ENCODE measurements at regions not wholly inside any gene's neighbourhood (a gene's known extent, or its start where the extent isn't known, plus 50 kb on each side); places are given as distances from the start of the nearest gene placed in this dataset.
"Not testable (repeated sequence)": the region's sequence is repeated elsewhere in the genome, so short reads cannot be mapped to it uniquely, and the experiment has no call there.

DNA sequence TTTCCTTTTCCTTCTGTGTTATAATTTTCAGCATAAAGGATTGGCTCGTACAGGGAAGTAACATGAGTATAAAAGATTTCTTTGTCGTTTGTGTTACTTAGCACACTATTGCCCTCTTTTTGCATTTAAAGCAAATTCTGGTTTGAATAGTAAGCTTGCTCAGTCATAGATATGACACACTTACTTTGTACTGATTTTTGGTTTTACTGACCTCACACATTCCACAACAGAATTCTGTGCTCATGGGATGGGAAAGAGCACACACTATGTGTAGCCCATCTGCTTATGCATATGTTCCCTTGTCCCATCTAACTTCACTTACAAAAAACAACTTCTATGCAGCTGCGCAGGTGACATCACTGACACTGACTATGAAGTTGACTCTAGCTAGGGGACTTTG is 111.9 kb upstream of the MTAP start:
- H3K9me3 Mint-ChIP-seq, result peaks cover 6% of the 10 kb centered on the region
- H3K4me1 Mint-ChIP-seq (ENCODE audit: low read depth), result no peaks in the 10 kb centered on the region
- H3K27ac Mint-ChIP-seq, result no peak overlapping the region
- H3K27me3 Mint-ChIP-seq, result peaks cover 3% of the 10 kb centered on the region
- H3K4me3 Mint-ChIP-seq, result no peak overlapping the region
- intact Hi-C loops (cut with micrococcal nuclease), result no loop called here
- no peaks in the 10 kb centered on the region for H3K36me3 Mint-ChIP-seq (ENCODE audit: low read depth)

DNA sequence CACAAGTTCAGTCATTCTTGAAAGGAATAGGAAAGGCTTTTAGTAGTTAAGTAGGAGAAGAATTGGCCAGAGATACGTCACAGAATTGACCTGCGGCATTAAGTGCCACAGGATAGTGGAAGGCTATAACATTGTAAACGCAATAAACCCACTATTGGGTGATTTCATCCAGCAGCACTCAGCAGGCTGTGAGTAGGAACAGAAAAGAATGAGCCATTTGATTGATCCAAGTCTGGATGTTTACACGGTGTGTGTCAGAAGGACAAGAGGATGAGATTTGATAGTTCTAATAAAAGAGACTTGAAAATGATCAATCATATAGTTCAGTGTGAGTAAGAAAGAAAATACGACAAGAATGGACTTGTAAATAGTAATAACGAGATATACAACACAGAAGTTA is 110.0 kb upstream of the MTAP start:
- intact Hi-C loops (cut with micrococcal nuclease), result no loop called here
- peaks cover 5% of the 10 kb centered on the region for H3K27me3 Mint-ChIP-seq

DNA sequence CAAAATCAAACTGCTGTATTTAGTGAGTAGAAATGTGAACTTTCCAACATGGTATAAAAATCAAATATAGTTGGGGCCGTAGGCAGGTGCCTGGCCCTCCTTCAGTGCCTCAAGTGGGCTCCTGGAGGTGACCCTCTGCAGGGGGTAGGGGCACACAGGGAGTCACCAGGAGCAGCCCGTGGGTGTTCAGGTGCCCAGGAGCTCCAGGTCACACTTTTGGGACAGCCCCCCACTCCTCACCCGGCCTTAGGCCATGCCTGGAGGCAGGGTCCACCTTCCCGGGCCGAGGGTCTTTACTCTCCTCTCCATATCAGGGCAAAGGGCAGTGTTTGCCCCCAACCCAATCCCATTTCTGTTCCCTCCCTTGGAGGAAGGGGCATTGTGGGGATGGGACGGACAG is 108.0 kb upstream of the MTAP start:
- H3K4me1 Mint-ChIP-seq (ENCODE audit: low read depth), result no peaks in the 10 kb centered on the region
- intact Hi-C loops (cut with micrococcal nuclease), result no loop called here
- H3K27me3 Mint-ChIP-seq, result peaks cover 5% of the 10 kb centered on the region
- H3K27ac Mint-ChIP-seq, result no peak overlapping the region
- H3K36me3 Mint-ChIP-seq (ENCODE audit: low read depth), result no peaks in the 10 kb centered on the region
- H3K9me3 Mint-ChIP-seq, result peaks cover 13% of the 10 kb centered on the region
- no peak overlapping the region for H3K4me3 Mint-ChIP-seq

More for the DNA sequence above, 110.0 kb upstream of the MTAP start:
- peaks cover 13% of the 10 kb centered on the region for H3K9me3 Mint-ChIP-seq
- no peak overlapping the region for H3K4me3 Mint-ChIP-seq
- no peaks in the 10 kb centered on the region for H3K4me1 Mint-ChIP-seq (ENCODE audit: low read depth)
- H3K27ac Mint-ChIP-seq, result no peak overlapping the region
- H3K36me3 Mint-ChIP-seq (ENCODE audit: low read depth), result no peaks in the 10 kb centered on the region

DNA sequence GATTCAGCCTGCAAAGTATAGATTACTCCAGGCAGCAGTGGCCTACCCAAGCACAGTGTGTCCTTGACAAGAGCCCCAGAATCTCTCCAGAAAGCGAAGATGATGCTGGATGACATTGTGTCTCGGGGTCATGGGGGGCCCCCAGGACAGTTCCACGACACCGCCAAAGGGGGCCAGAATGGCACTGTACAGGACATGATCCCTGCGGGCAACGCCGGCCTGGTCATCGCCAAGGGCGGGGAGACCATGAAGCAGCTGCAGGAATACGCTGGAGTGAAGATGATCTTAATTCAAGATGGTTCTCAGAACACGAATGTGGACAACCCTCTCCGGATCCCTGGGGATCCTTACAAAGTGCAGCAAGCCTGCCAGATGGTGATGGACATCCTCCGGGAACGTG is 107.0 kb upstream of the MTAP start:
- intact Hi-C loops (cut with micrococcal nuclease), result no loop called here
- Mint-ChIP-seq H3K4me1 (ENCODE audit: low read depth) (no peaks in the 10 kb centered on the region), H3K27me3 (peaks cover 5% of the 10 kb centered on the region), H3K4me3 (no peak overlapping the region), H3K36me3 (ENCODE audit: low read depth) (no peaks in the 10 kb centered on the region), H3K27ac (no peak overlapping the region), H3K9me3 (peaks cover 13% of the 10 kb centered on the region)

DNA sequence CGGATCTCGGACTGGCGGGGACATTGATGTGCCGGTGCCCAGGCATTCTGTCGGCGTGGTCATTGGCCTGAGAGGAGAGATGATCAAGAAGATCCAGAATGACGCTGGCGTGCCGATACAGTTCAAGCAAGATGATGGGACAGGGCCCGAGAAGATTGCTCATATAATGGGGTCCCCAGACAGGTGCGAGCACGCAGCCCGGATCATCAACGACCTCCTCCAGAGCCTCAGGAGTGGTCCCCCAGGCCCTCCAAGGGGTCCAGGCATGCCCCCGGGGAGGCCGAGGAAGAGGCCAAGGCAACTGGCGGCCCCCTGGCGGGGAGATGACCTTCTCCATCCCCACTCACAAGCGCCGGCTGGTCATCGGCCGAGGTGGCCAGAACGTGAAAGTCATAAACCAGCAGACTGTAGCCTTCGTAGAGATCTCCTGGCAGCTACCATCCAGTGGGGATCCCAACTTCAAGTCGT is 106.5 kb upstream of the MTAP start:
- Mint-ChIP-seq H3K36me3 (ENCODE audit: low read depth) (no peaks in the 10 kb centered on the region), H3K4me3 (no peak overlapping the region), H3K4me1 (ENCODE audit: low read depth) (no peaks in the 10 kb centered on the region), H3K27ac (no peak overlapping the region), H3K9me3 (peaks cover 13% of the 10 kb centered on the region), H3K27me3 (peaks cover 5% of the 10 kb centered on the region)
- intact Hi-C loops (cut with micrococcal nuclease), result no loop called here

- Mint-ChIP-seq H3K27ac (no peak overlapping the region), H3K9me3 (peaks cover 13% of the 10 kb centered on the region), H3K4me3 (no peak overlapping the region), H3K36me3 (ENCODE audit: low read depth) (no peaks in the 10 kb centered on the region), H3K4me1 (ENCODE audit: low read depth) (no peaks in the 10 kb centered on the region), H3K27me3 (peaks cover 4% of the 10 kb centered on the region)
- intact Hi-C loops (cut with micrococcal nuclease), result no loop called here
Measured at GRCh38 chr9:21696411-21696871, 106.0 kb upstream of the MTAP start.

DNA sequence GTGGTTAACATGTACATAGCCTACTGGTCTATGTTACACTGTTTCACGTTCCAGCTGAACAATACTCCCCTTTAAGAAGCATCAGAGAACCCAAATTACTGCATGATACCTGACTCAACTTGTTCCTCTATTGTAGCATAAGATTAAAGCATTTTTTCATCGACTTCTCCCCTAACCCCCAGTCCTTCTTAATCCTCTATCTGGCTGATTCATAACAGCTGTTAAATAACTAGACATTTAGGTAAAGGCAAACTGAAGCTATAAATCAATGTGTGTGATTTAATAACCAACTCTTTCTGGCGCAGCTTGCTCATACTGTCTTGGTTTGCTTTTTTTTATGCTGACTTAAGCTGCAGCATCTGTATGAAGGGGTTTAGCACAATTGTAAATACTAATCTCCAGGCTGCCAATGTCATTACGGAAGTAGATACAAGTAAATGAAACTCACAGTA is 94.2 kb upstream of the MTAP start:
- intact Hi-C loops (cut with micrococcal nuclease), result no loop called here
- no peak overlapping the region for H3K4me3 Mint-ChIP-seq
- peaks cover 7% of the 10 kb centered on the region for H3K27me3 Mint-ChIP-seq
- H3K27ac Mint-ChIP-seq, result no peak overlapping the region
- H3K36me3 Mint-ChIP-seq (ENCODE audit: low read depth), result no peaks in the 10 kb centered on the region
- H3K4me1 Mint-ChIP-seq (ENCODE audit: low read depth), result no peaks in the 10 kb centered on the region
- no peaks in the 10 kb centered on the region for H3K9me3 Mint-ChIP-seq

DNA sequence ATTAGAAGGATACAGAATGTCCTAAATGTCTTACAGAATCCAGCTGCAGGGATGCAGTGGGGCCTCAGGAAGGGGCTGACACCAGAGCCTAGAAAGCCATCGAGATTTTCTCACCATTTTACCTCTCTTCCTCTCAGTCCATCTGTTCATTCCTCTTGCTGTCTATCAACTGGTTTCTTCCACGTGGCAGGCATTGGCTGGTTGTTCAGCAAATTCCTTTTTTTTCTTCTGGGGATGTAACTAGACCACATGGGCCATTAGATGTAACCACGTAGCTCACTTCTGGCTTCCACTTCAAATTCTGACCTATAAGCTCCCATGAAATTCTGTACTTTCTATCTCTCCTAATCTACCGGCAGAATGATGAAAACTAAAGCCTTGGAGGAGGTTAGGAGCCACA is 93.6 kb upstream of the MTAP start:
- Mint-ChIP-seq H3K4me1 (ENCODE audit: low read depth) (no peaks in the 10 kb centered on the region), H3K36me3 (ENCODE audit: low read depth) (no peaks in the 10 kb centered on the region), H3K4me3 (no peak overlapping the region), H3K27ac (no peak overlapping the region), H3K9me3 (no peaks in the 10 kb centered on the region), H3K27me3 (peaks cover 7% of the 10 kb centered on the region)
- intact Hi-C loops (cut with micrococcal nuclease), result loop anchor here (1.0 kb wide), 1 partner anchor 80 kb away; no protein-coding TSS in a partner anchor

DNA sequence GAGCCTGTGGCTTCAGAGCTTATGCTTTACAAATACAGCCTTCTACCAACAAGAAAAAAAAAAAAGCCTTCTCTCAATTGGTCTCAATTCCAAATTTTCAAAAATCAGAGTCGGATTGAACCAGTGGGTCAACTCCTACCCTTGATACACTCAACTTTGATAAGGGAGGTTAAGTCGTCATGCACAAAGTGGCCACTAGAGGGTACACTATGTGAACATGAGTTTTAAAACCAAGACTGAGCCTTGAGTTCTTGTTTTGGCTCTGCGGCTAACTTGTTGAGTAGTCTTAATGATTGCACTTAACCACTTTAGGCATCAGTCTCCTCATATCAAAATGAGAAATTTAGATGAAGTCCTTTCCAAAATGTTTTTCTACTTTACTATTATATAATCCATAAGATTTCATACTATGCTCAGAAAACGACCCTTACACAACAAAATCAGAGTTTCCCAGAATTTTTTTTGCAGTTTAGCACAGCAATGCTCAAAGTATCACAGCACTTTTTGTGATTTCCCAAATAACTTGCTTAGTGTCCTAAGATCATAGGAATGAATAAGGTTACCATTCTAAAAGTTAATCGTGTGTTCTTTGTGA is 92.9 kb upstream of the MTAP start:
- Mint-ChIP-seq H3K4me3 (no peak overlapping the region), H3K36me3 (ENCODE audit: low read depth) (no peaks in the 10 kb centered on the region), H3K9me3 (no peaks in the 10 kb centered on the region), H3K27ac (no peak overlapping the region), H3K4me1 (ENCODE audit: low read depth) (no peaks in the 10 kb centered on the region), H3K27me3 (peaks cover 7% of the 10 kb centered on the region)
- intact Hi-C loops (cut with micrococcal nuclease), result loop anchor here (1.0 to 10.0 kb wide), 2 partner anchors 80 to 245 kb away; no protein-coding TSS in a partner anchor

GRCh38 chr9:21710548-21711191 is 91.8 kb upstream of the MTAP start:
- Mint-ChIP-seq H3K27ac (no peak overlapping the region), H3K4me1 (ENCODE audit: low read depth) (no peaks in the 10 kb centered on the region), H3K9me3 (no peaks in the 10 kb centered on the region), H3K4me3 (no peak overlapping the region), H3K36me3 (ENCODE audit: low read depth) (no peaks in the 10 kb centered on the region), H3K27me3 (peaks cover 7% of the 10 kb centered on the region)
- intact Hi-C loops (cut with micrococcal nuclease), result loop anchor here (10.0 kb wide), 1 partner anchor 246 kb away; no protein-coding TSS in a partner anchor

GRCh38 chr9:21711504-21711903 is 90.9 kb upstream of the MTAP start:
- no peak overlapping the region for H3K4me3 Mint-ChIP-seq
- H3K9me3 Mint-ChIP-seq, result no peaks in the 10 kb centered on the region
- H3K4me1 Mint-ChIP-seq (ENCODE audit: low read depth), result no peaks in the 10 kb centered on the region
- intact Hi-C loops (cut with micrococcal nuclease), result loop anchor here (10.0 kb wide), 1 partner anchor 247 kb away; no protein-coding TSS in a partner anchor
- H3K27me3 Mint-ChIP-seq, result peaks cover 7% of the 10 kb centered on the region
- H3K36me3 Mint-ChIP-seq (ENCODE audit: low read depth), result no peaks in the 10 kb centered on the region
- H3K27ac Mint-ChIP-seq, result no peak overlapping the region

DNA sequence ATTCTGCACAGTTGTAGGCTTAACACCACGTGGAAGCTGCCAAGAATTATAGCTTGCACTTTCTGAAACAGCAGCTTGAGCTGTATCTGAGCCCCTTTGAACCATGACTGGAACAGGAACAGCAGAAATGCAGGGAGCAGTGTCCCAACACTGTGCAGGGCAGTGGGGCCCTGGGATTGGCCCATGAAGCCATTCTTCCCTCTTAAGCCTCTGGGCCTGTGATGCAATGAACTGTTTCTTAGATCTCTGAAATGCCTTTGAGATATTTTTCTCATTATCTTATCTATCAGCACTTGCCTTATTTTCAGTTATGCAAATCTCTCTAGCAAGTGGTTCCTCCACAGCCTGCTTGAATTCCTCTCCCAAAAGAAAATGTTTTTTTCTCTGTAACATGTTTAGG is 87.0 kb upstream of the MTAP start:
- Mint-ChIP-seq H3K27me3 (peaks cover 5% of the 10 kb centered on the region), H3K4me3 (no peak overlapping the region), H3K27ac (no peak overlapping the region), H3K4me1 (ENCODE audit: low read depth) (no peaks in the 10 kb centered on the region), H3K9me3 (no peaks in the 10 kb centered on the region), H3K36me3 (ENCODE audit: low read depth) (no peaks in the 10 kb centered on the region)
- intact Hi-C loops (cut with micrococcal nuclease), result loop anchor here (10.0 kb wide), 1 partner anchor 251 kb away; no protein-coding TSS in a partner anchor

GRCh38 chr9:21720758-21721157 is 81.7 kb upstream of the MTAP start:
- Mint-ChIP-seq H3K4me3 (no peak overlapping the region), H3K9me3 (no peaks in the 10 kb centered on the region), H3K4me1 (ENCODE audit: low read depth) (no peaks in the 10 kb centered on the region), H3K27ac (no peak overlapping the region), H3K36me3 (ENCODE audit: low read depth) (no peaks in the 10 kb centered on the region), H3K27me3 (peaks cover 14% of the 10 kb centered on the region)
- intact Hi-C loops (cut with micrococcal nuclease), result no loop called here

GRCh38 chr9:21727411-21727810 is 75.0 kb upstream of the MTAP start:
- intact Hi-C loops (cut with micrococcal nuclease); H3K27ac Mint-ChIP-seq; H3K4me1 Mint-ChIP-seq (ENCODE audit: low read depth); H3K4me3 Mint-ChIP-seq; H3K9me3 Mint-ChIP-seq; H3K36me3 Mint-ChIP-seq (ENCODE audit: low read depth): not testable (repeated sequence)
- peaks cover 11% of the 10 kb centered on the region for H3K27me3 Mint-ChIP-seq
